IMR-90 (cell line): ENCODE measurements at regions not wholly inside any gene's neighbourhood (a gene's known extent, or its start where the extent isn't known, plus 50 kb on each side); places are given as distances from the start of the nearest gene placed in this dataset.
A peak's percentile ranks its signal among the peaks of the same experiment; 100 is the strongest.

Experiments used
- ATAC-seq: fragments of 200-7000 bp; cut with Tn5 transposase; 2 replicates; pipeline ENCODE4 v1.9.1; 2020; ENCODE audit warnings: low read depth, mild to moderate bottlenecking, moderate library complexity
- BruUV-seq: library from RNA; stranded (reverse); fragments of 400-500 nt; replicated peaks from 2 replicates; lab custom pipeline; 2021; lab: Mats Ljungman, UMichigan
- CTCF ChIA-PET: fragments of 300-600 bp; formaldehyde crosslinking; extraction: SDS; loops from one replicate; lab custom pipeline; 2021; ENCODE audit warnings: antibody characterized with exemption; lab: Yijun Ruan, JAX
- POLR2A ChIA-PET: fragments of 300-600 bp; sonication (Branson Sonifier 250); formaldehyde crosslinking; loops from one replicate; lab custom pipeline; 2022; ENCODE audit warnings: antibody characterized with exemption; ENCODE audit not compliant: unreplicated experiment; lab: Charles Lee
- DNase-seq: peaks from one replicate; pipeline ENCODE4 v3.0.0; 2013
- H2AFZ ChIP-seq: replicated peaks from 2 replicates; pipeline ENCODE3; 2013; ENCODE audit warnings: low read length, mild to moderate bottlenecking; ENCODE audit not compliant: poor library complexity
- H2AK5ac ChIP-seq: 2 replicates; pipeline ENCODE4 v1.6.1; 2013; ENCODE audit warnings: low read depth, low read length, inconsistent platforms
- H2AK9ac ChIP-seq: replicated peaks from 2 replicates; pipeline ENCODE3; 2013; ENCODE audit warnings: mild to moderate bottlenecking, low read depth, low read length, moderate library complexity; ENCODE audit not compliant: poor library complexity
- H2BK120ac ChIP-seq: 2 replicates; pipeline ENCODE4 v1.6.1; 2013; ENCODE audit warnings: low read depth, low read length, inconsistent platforms
- H2BK15ac ChIP-seq: 3 replicates; pipeline ENCODE4 v1.6.1; 2013; ENCODE audit warnings: low read depth, low read length, inconsistent platforms
- H2BK20ac ChIP-seq: 2 replicates; pipeline ENCODE4 v1.6.1; 2013; ENCODE audit warnings: low read depth, mild to moderate bottlenecking, inconsistent platforms, low read length, moderate library complexity
- H2BK5ac ChIP-seq: 2 replicates; pipeline ENCODE4 v1.6.1; 2013; ENCODE audit warnings: mild to moderate bottlenecking, low read depth, low read length, inconsistent platforms; ENCODE audit not compliant: poor library complexity, severe bottlenecking
- H3K14ac ChIP-seq: replicated peaks from 2 replicates; pipeline ENCODE4 v1.6.1; 2013; ENCODE audit warnings: low read depth, low read length, inconsistent platforms
- H3K18ac ChIP-seq: 2 replicates; pipeline ENCODE4 v1.6.1; 2013; ENCODE audit warnings: low read depth, low read length, control low read depth
- H3K23ac ChIP-seq: 2 replicates; pipeline ENCODE4 v1.6.1; 2013; ENCODE audit warnings: low read depth, low read length, inconsistent platforms
- H3K27ac ChIP-seq: 2 replicates; pipeline ENCODE4 v1.5.1; 2013; ENCODE audit warnings: mild to moderate bottlenecking, control low read depth, low read length; ENCODE audit not compliant: insufficient read depth
- H3K27me3 ChIP-seq: 2 replicates; pipeline ENCODE4 v1.6.1; 2013; ENCODE audit warnings: low read length; ENCODE audit not compliant: control insufficient read depth, insufficient read depth
- H3K36me3 ChIP-seq: 2 replicates; pipeline ENCODE4 v1.6.1; 2013; ENCODE audit warnings: low read length, mixed read lengths; ENCODE audit not compliant: control insufficient read depth, insufficient read depth
- H3K4ac ChIP-seq: 2 replicates; pipeline ENCODE4 v1.6.1; 2013; ENCODE audit warnings: low read depth, low read length, inconsistent platforms
- H3K4me1 ChIP-seq: 2 replicates; pipeline ENCODE4 v1.6.1; 2013; ENCODE audit warnings: low read length, mixed read lengths; ENCODE audit not compliant: control insufficient read depth, insufficient read depth
- H3K4me2 ChIP-seq: 2 replicates; pipeline ENCODE4 v1.6.1; 2013; ENCODE audit warnings: low read depth, mild to moderate bottlenecking, control low read depth, low read length, moderate library complexity
- H3K4me3 ChIP-seq: 2 replicates; pipeline ENCODE4 v1.5.1; 2013; ENCODE audit warnings: low read depth, mild to moderate bottlenecking, control low read depth, low read length, moderate library complexity; ENCODE audit not compliant: insufficient read depth
- H3K56ac ChIP-seq: 2 replicates; pipeline ENCODE4 v1.6.1; 2013; ENCODE audit warnings: low read length, inconsistent platforms; ENCODE audit not compliant: insufficient read depth; ENCODE audit errors: extremely low read depth
- H3K79me1 ChIP-seq, 2 experiments: 2 replicates each; pipeline ENCODE4 v1.6.1; 2013; ENCODE audit warnings: low read length in 2 of 2, inconsistent platforms in 1 of 2, low read depth in 1 of 2
- H3K9ac ChIP-seq: 2 replicates; pipeline ENCODE4 v1.6.1; 2013; ENCODE audit warnings: low read depth, low read length, control low read depth
- H3K9me1 ChIP-seq: 2 replicates; pipeline ENCODE4 v1.6.1; 2013; ENCODE audit warnings: low read length, inconsistent platforms; ENCODE audit not compliant: insufficient read depth
- H3K9me3 ChIP-seq: 2 replicates; pipeline ENCODE4 v1.6.1; 2013; ENCODE audit warnings: low read length; ENCODE audit not compliant: control insufficient read depth, insufficient read depth
- H4K20me1 ChIP-seq: 2 replicates; pipeline ENCODE4 v1.6.1; 2013; ENCODE audit warnings: low read length, inconsistent platforms; ENCODE audit not compliant: insufficient read depth
- H4K5ac ChIP-seq: 2 replicates; pipeline ENCODE4 v1.6.1; 2013; ENCODE audit warnings: mild to moderate bottlenecking, low read depth, low read length, control low read depth
- H4K8ac ChIP-seq, 2 experiments: 2 replicates each; pipeline ENCODE4 v1.6.1; 2013; ENCODE audit warnings: low read depth in 2 of 2, low read length in 2 of 2, control low read depth in 1 of 2, inconsistent platforms in 1 of 2
- H4K91ac ChIP-seq: 2 replicates; pipeline ENCODE4 v1.6.1; 2013; ENCODE audit warnings: low read depth, low read length, inconsistent platforms; ENCODE audit not compliant: insufficient read depth
- BHLHE40 ChIP-seq: fragments of 150-350 bp; IDR thresholded peaks from 2 replicates; pipeline ENCODE4 v1.6.1; 2016; ENCODE audit warnings: mild to moderate bottlenecking, low read depth, low read length
- NFE2L2 ChIP-seq: fragments of 150-350 bp; IDR thresholded peaks from 2 replicates; pipeline ENCODE4 v1.6.1; 2016; ENCODE audit warnings: low read depth, mild to moderate bottlenecking, low read length
- RAD21 ChIP-seq: IDR thresholded peaks from 2 replicates; pipeline ENCODE4 v1.6.1; 2012; ENCODE audit warnings: low read length, improper control_type of control experiment
- RFX5 ChIP-seq: IDR thresholded peaks from 2 replicates; pipeline ENCODE4 v1.8.0; 2012; ENCODE audit warnings: low read depth, mild to moderate bottlenecking, low read length, moderate library complexity
- WGBS, 2 experiments: methylation state at CpG; one replicate each; pipeline versions ENCODE4 v1.1.5 to v1.1.7; 2013; ENCODE audit warnings: missing lambda C conversion rate in 2 of 2; ENCODE audit not compliant: insufficient read length in 1 of 2; ENCODE audit errors: extremely low coverage in 2 of 2; 5-methylcytosine and 5-hydroxymethylcytosine counted together
- dilution Hi-C: fragments of 300-500 bp; cut with HindIII; formaldehyde crosslinking; loops from one replicate; pipeline ENCODE4 v1.14.3; 2018; ENCODE audit warnings: low sequenced_read_pairs; ENCODE audit not compliant: unreplicated experiment
- in situ Hi-C: fragments of 300-500 bp; cut with MboI; formaldehyde crosslinking; loops from 3 replicates; pipeline ENCODE4 v1.14.3; 2019; ENCODE audit warnings: low sequenced_read_pairs, inconsistent platforms, mixed read lengths
- intact Hi-C: fragments of 100-400 bp; cut with micrococcal nuclease; formaldehyde crosslinking; loops from 2 replicates; pipeline ENCODE4 v1.10.0; 2022
- TF ChIP-seq, protein P1 (sequence below): fragments of 150-350 bp; IDR thresholded peaks from 2 replicates; pipeline ENCODE4 v1.6.1; 2016; ENCODE audit warnings: low read depth, mild to moderate bottlenecking, low read length, moderate library complexity, borderline replicate concordance

GRCh38 chr6:111986651-111987050 lies 67.3 kb upstream of the CCN6 start:
- no peak for DNase-seq
- no peak for ATAC-seq
- H2AFZ ChIP-seq = no peak overlapping the region
- H3K23ac ChIP-seq = peak overlapping the region; percentile 66; the same call in 1 of the 2 replicates
- H2BK5ac ChIP-seq = peak overlapping the region; percentile 70
- H2AK5ac ChIP-seq = peak overlapping the region; percentile 88; the same call in 1 of the 2 replicates
- CTCF ChIA-PET = no interaction called here
- peak overlapping the region; percentile 27; the same call in 1 of the 2 replicates for H3K27ac ChIP-seq
- POLR2A ChIA-PET = no interaction called here
- no peak overlapping the region for H3K4me3 ChIP-seq
- H3K9ac ChIP-seq = no peak overlapping the region
- H3K9me1 ChIP-seq = peaks cover 6% of the 10 kb centered on the region; the same call in 1 of the 2 replicates
- H3K4me2 ChIP-seq = no peak overlapping the region
- BruUV-seq = no TSS peak
- H3K4ac ChIP-seq = peak overlapping the region; percentile 91
- H3K4me1 ChIP-seq = peaks cover 8% of the 10 kb centered on the region
- H3K9me3 ChIP-seq = no peaks in the 10 kb centered on the region
- H3K18ac ChIP-seq = peak overlapping the region; percentile 77
- H3K36me3 ChIP-seq = no peaks in the 10 kb centered on the region
- intact Hi-C loops (no loop called here), dilution Hi-C loops (no loop called here), in situ Hi-C loops (no loop called here)
- H4K20me1 ChIP-seq = no peaks in the 10 kb centered on the region
- no peak overlapping the region for H3K56ac ChIP-seq
- no peaks in the 10 kb centered on the region for H3K27me3 ChIP-seq
- TF ChIP-seq NFE2L2 (no peak), RFX5 (no peak), BHLHE40 (no peak), RAD21 (no peak)
- TF ChIP-seq, protein P1, sequence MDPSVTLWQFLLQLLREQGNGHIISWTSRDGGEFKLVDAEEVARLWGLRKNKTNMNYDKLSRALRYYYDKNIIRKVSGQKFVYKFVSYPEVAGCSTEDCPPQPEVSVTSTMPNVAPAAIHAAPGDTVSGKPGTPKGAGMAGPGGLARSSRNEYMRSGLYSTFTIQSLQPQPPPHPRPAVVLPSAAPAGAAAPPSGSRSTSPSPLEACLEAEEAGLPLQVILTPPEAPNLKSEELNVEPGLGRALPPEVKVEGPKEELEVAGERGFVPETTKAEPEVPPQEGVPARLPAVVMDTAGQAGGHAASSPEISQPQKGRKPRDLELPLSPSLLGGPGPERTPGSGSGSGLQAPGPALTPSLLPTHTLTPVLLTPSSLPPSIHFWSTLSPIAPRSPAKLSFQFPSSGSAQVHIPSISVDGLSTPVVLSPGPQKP = no peak
- H2AK9ac ChIP-seq = peak overlapping the region; percentile 23
- peak overlapping the region; percentile 75 for H2BK120ac ChIP-seq
- peak overlapping the region; percentile 56 for H3K14ac ChIP-seq
- H4K91ac ChIP-seq = peak overlapping the region; percentile 66
- peak overlapping the region; percentile 43 to 55; a peak in 3 of 4 replicates for H4K8ac ChIP-seq
- H2BK15ac ChIP-seq = peak overlapping the region; percentile 98; the same call in 2 of the 3 replicates
- H2BK20ac ChIP-seq = peak overlapping the region; percentile 98
- H4K5ac ChIP-seq = peak overlapping the region; percentile 27
- no peaks in the 10 kb centered on the region for H3K79me1 ChIP-seq
- WGBS, 2 experiments = no CpG with 5 or more reads among the region's 3 CpGs
